H1 (cell line): ENCODE measurements at regions not wholly inside any gene's neighbourhood (a gene's known extent, or its start where the extent isn't known, plus 50 kb on each side); places are given as distances from the start of the nearest gene placed in this dataset.

ENCODE experiments used
- CTCF ChIA-PET: fragments of 300-600 bp; sonication (Branson Sonifier 250); formaldehyde crosslinking; loops from one replicate; lab custom pipeline; 2021; ENCODE audit not compliant: partially characterized antibody; lab: Charles Lee
- POLR2A ChIA-PET: fragments of 300-600 bp; sonication (Branson Sonifier 250); formaldehyde crosslinking; loops from one replicate; lab custom pipeline; 2021; ENCODE audit warnings: inconsistent platforms; ENCODE audit not compliant: partially characterized antibody; lab: Charles Lee
- DNase-seq, 2 experiments: peaks; one replicate each; pipeline versions ENCODE4 v3.0.0 to v3.0.0-alpha.2; 2010 to 2022; ENCODE audit warnings: low spot score in 2 of 2, low read depth in 1 of 2, mixed read lengths in 1 of 2
- FAIRE-seq: peaks from 2 replicates; lab custom pipeline; 2011; peaks lifted over from hg19 to GRCh38; lab: Jason Lieb, UNC
- H2AFZ ChIP-seq: 2 replicates; pipeline ENCODE4 v1.8.1; 2012; ENCODE audit warnings: low read length, inconsistent platforms
- H2AK5ac ChIP-seq: 2 replicates; pipeline ENCODE4 v1.6.1; 2013; ENCODE audit warnings: low read depth, low read length
- H2BK120ac ChIP-seq: replicated peaks from 2 replicates; pipeline ENCODE3; 2013; ENCODE audit warnings: low read depth, low read length, inconsistent platforms
- H2BK12ac ChIP-seq: 2 replicates; pipeline ENCODE4 v1.6.1; 2013; ENCODE audit warnings: low read depth, low read length
- H2BK15ac ChIP-seq: 2 replicates; pipeline ENCODE4 v1.6.1; 2013; ENCODE audit warnings: low read length
- H2BK20ac ChIP-seq: 2 replicates; pipeline ENCODE4 v1.6.1; 2013; ENCODE audit warnings: low read length
- H2BK5ac ChIP-seq: 2 replicates; pipeline ENCODE4 v1.6.1; 2013; ENCODE audit warnings: low read depth, low read length
- H3K14ac ChIP-seq: 2 replicates; pipeline ENCODE4 v1.6.1; 2013; ENCODE audit warnings: inconsistent platforms; ENCODE audit not compliant: insufficient read length
- H3K18ac ChIP-seq: 2 replicates; pipeline ENCODE4 v1.6.1; 2013; ENCODE audit warnings: low read length; ENCODE audit errors: extremely low read depth
- H3K23ac ChIP-seq: 2 replicates; pipeline ENCODE4 v1.6.1; 2013; ENCODE audit warnings: inconsistent platforms; ENCODE audit not compliant: insufficient read length
- H3K23me2 ChIP-seq: 2 replicates; pipeline ENCODE4 v1.6.1; 2013; ENCODE audit warnings: low read depth, low read length
- H3K27ac ChIP-seq: 2 replicates; pipeline ENCODE4 v1.6.1; 2011; ENCODE audit warnings: low read depth, low read length, inconsistent platforms
- H3K27me3 ChIP-seq, 4 experiments: replicated peaks in 1 of 4; 1 replicate in 1 of 4; 2 replicates in 3 of 4; pipeline versions ENCODE4 v1.6.1 to v1.8.1; 2011 to 2013; ENCODE audit warnings: low read length in 3 of 4, mild to moderate bottlenecking in 3 of 4, inconsistent platforms in 2 of 4, mixed read lengths in 2 of 4, moderate library complexity in 1 of 4; ENCODE audit not compliant: control insufficient read depth in 3 of 4, insufficient read depth in 3 of 4; ENCODE audit errors: extremely low read depth in 1 of 4
- H3K36me3 ChIP-seq, 4 experiments: 2 replicates each; pipeline versions ENCODE4 v1.6.1 to v1.8.1; 2011 to 2013; ENCODE audit warnings: mild to moderate bottlenecking in 4 of 4, low read length in 3 of 4, moderate library complexity in 2 of 4, control low read depth in 1 of 4, inconsistent platforms in 1 of 4; ENCODE audit not compliant: insufficient read depth in 4 of 4, control insufficient read depth in 2 of 4
- H3K4ac ChIP-seq: replicated peaks from 2 replicates; pipeline ENCODE3; 2013; ENCODE audit warnings: low read length, low read depth, mixed read lengths, inconsistent platforms; ENCODE audit not compliant: insufficient read length
- H3K4me1 ChIP-seq, 4 experiments: replicated peaks in 1 of 4; 1 replicate in 1 of 4; 2 replicates in 3 of 4; pipeline versions ENCODE4 v1.6.1 to v1.8.1; 2011 to 2013; ENCODE audit warnings: low read length in 3 of 4, inconsistent platforms in 2 of 4, mixed read lengths in 1 of 4; ENCODE audit not compliant: insufficient read depth in 4 of 4, control insufficient read depth in 3 of 4
- H3K4me2 ChIP-seq, 2 experiments: 2 replicates each; pipeline versions ENCODE4 v1.6.1 to v1.8.1; 2011 to 2013; ENCODE audit warnings: low read depth in 2 of 2, low read length in 2 of 2, control low read depth in 1 of 2, inconsistent platforms in 1 of 2, mild to moderate bottlenecking in 1 of 2; ENCODE audit not compliant: insufficient read depth in 1 of 2
- H3K4me3 ChIP-seq, 4 experiments: fragments of 200-600, 300-600 bp in 1 of 4; sonication (generic), shearing (Covaris generic), sonication (Bioruptor Twin) in 1 of 4; 2 replicates each; pipeline versions ENCODE4 v1.5.1 to v1.8.1; 2011 to 2016; ENCODE audit warnings: low read length in 4 of 4, low read depth in 3 of 4, control low read depth in 2 of 4, inconsistent platforms in 2 of 4, mild to moderate bottlenecking in 2 of 4, mixed read lengths in 1 of 4, moderate library complexity in 1 of 4; ENCODE audit not compliant: insufficient read depth in 2 of 4; ENCODE audit errors: extremely low read depth in 1 of 4
- H3K56ac ChIP-seq: replicated peaks from 2 replicates; pipeline ENCODE3; 2013; ENCODE audit warnings: low read depth, mild to moderate bottlenecking, mixed read lengths, low read length, inconsistent platforms; ENCODE audit not compliant: insufficient read length
- H3K79me1 ChIP-seq: 2 replicates; pipeline ENCODE4 v1.6.1; 2013; ENCODE audit warnings: low read depth, low read length, control low read depth
- H3K79me2 ChIP-seq, 2 experiments: 2 replicates each; pipeline versions ENCODE4 v1.6.1 to v1.8.1; 2012 to 2013; ENCODE audit warnings: low read length in 2 of 2, mild to moderate bottlenecking in 2 of 2, inconsistent platforms in 1 of 2; ENCODE audit not compliant: insufficient read depth in 2 of 2, control insufficient read depth in 1 of 2
- H3K9ac ChIP-seq, 4 experiments: replicated peaks in 1 of 4; 1 replicate in 1 of 4; 2 replicates in 3 of 4; pipeline versions ENCODE4 v1.6.1 to v1.8.1; 2011 to 2013; ENCODE audit warnings: low read depth in 3 of 4, low read length in 3 of 4, control low read depth in 2 of 4, mild to moderate bottlenecking in 2 of 4, moderate library complexity in 2 of 4, inconsistent platforms in 1 of 4; ENCODE audit errors: extremely low read depth in 1 of 4
- H3K9me3 ChIP-seq, 2 experiments: 2 replicates each; pipeline versions ENCODE4 v1.6.1 to v1.8.1; 2012 to 2013; ENCODE audit warnings: mild to moderate bottlenecking in 2 of 2, moderate library complexity in 2 of 2, control low read depth in 1 of 2, inconsistent platforms in 1 of 2, low read depth in 1 of 2, low read length in 1 of 2, mixed read lengths in 1 of 2; ENCODE audit not compliant: insufficient read depth in 2 of 2
- H4K20me1 ChIP-seq, 2 experiments: replicated peaks in 1 of 2; 2 replicates each; pipeline versions ENCODE3 to v1.8.1; 2011 to 2013; ENCODE audit warnings: inconsistent platforms in 2 of 2, low read length in 2 of 2, mild to moderate bottlenecking in 1 of 2; ENCODE audit not compliant: insufficient read depth in 2 of 2, control insufficient read depth in 1 of 2
- H4K5ac ChIP-seq: 2 replicates; pipeline ENCODE4 v1.6.1; 2013; ENCODE audit warnings: low read length, low read depth, mixed read lengths, inconsistent platforms; ENCODE audit not compliant: insufficient read length
- H4K8ac ChIP-seq: 2 replicates; pipeline ENCODE4 v1.8.0; 2013; ENCODE audit warnings: mild to moderate bottlenecking, moderate library complexity, low read length, inconsistent platforms; ENCODE audit not compliant: insufficient read depth; ENCODE audit errors: extremely low read depth
- H4K91ac ChIP-seq: replicated peaks from 2 replicates; pipeline ENCODE3; 2013; ENCODE audit warnings: low read length, mixed read lengths, inconsistent platforms; ENCODE audit not compliant: insufficient read length
- BACH1 ChIP-seq: IDR thresholded peaks from 2 replicates; pipeline ENCODE4 v1.6.1; 2012; ENCODE audit warnings: low read length, improper control_type of control experiment
- BCL11A ChIP-seq, 2 experiments: IDR thresholded peaks; one replicate each; pipeline ENCODE4 v1.6.1; 2011; ENCODE audit warnings: low read depth in 2 of 2, low read length in 2 of 2, mild to moderate bottlenecking in 2 of 2
- BRCA1 ChIP-seq: IDR thresholded peaks from 2 replicates; pipeline ENCODE4 v1.6.1; 2012; ENCODE audit warnings: low read depth, low read length, improper control_type of control experiment
- CREB1 ChIP-seq: IDR thresholded peaks from 2 replicates; pipeline ENCODE4 v1.6.1; 2012; ENCODE audit warnings: inconsistent platforms
- MAX ChIP-seq: IDR thresholded peaks from 2 replicates; pipeline ENCODE4 v1.6.1; 2012; ENCODE audit warnings: inconsistent platforms
- PHF8 ChIP-seq: fragments of 200-600 bp; sonication (generic); conservative IDR thresholded peaks from 2 replicates; pipeline ENCODE4 v1.7.1; 2012; ENCODE audit warnings: low read depth, mild to moderate bottlenecking, inconsistent platforms, low read length, moderate library complexity
- RBBP5 ChIP-seq: IDR thresholded peaks from 2 replicates; pipeline ENCODE4 v1.7.1; 2012; ENCODE audit warnings: low read depth, mild to moderate bottlenecking, inconsistent platforms, low read length, moderate library complexity, borderline replicate concordance
- RFX5 ChIP-seq: IDR thresholded peaks from 2 replicates; pipeline ENCODE4 v1.6.1; 2011; ENCODE audit warnings: low read depth, low read length, improper control_type of control experiment, borderline replicate concordance
- SIRT6 ChIP-seq: IDR thresholded peaks from one replicate; pipeline ENCODE4 v1.7.1; 2012; ENCODE audit warnings: low read length, inconsistent platforms
- SP1 ChIP-seq: IDR thresholded peaks from 2 replicates; pipeline ENCODE4 v1.6.1; 2011; ENCODE audit warnings: low read depth, low read length
- SRF ChIP-seq: IDR thresholded peaks from 2 replicates; pipeline ENCODE4 v1.6.1; 2011; ENCODE audit warnings: mild to moderate bottlenecking, low read depth, low read length, moderate library complexity
- SUZ12 ChIP-seq: fragments of 200-600 bp; sonication (generic); IDR thresholded peaks from 2 replicates; pipeline ENCODE4 v1.6.1; 2012; ENCODE audit warnings: mild to moderate bottlenecking, inconsistent platforms, low read length, moderate library complexity, mixed read lengths
- TCF12 ChIP-seq: IDR thresholded peaks from 2 replicates; pipeline ENCODE4 v1.6.1; 2011; ENCODE audit warnings: low read depth, mild to moderate bottlenecking, low read length
- TEAD4 ChIP-seq: IDR thresholded peaks from 2 replicates; pipeline ENCODE4 v1.6.1; 2012; ENCODE audit warnings: low read depth, low read length, inconsistent platforms, mixed read lengths
- YY1 ChIP-seq: IDR thresholded peaks from 2 replicates; pipeline ENCODE4 v1.6.1; 2011; ENCODE audit warnings: low read depth, mild to moderate bottlenecking, low read length
- WGBS, 2 experiments: shearing (Covaris generic) in 1 of 2; methylation state at CpG; one replicate each; pipeline versions ENCODE4 v1.1.6 to v1.1.7; 2013 to 2015; ENCODE audit warnings: low lambda C conversion rate in 2 of 2, mixed read lengths in 2 of 2, inconsistent platforms in 1 of 2, low coverage in 1 of 2, missing lambda C conversion rate in 1 of 2; ENCODE audit not compliant: insufficient replicate concordance in 2 of 2, insufficient coverage in 1 of 2, insufficient read length in 1 of 2; ENCODE audit errors: extremely low coverage in 1 of 2, missing lambda C conversion rate in 1 of 2; 5-methylcytosine and 5-hydroxymethylcytosine counted together

- WGBS, 2 experiments: 83% methylated on average over 9 of the region's 12 CpGs; no CpG with 5 or more reads in 1 of the 2 experiments
- Histone ChIP-seq H3K4ac (no peak overlapping the region), H3K79me1 (no peaks in the 10 kb centered on the region), H3K4me2 (no peak overlapping the region), H4K8ac (no peak overlapping the region), H3K36me3 (no peaks in the 10 kb centered on the region), H3K27me3 (no peaks in the 10 kb centered on the region), H3K14ac (no peak overlapping the region), H3K56ac (no peak overlapping the region), H2BK120ac (no peak overlapping the region), H3K9me3 (no peaks in the 10 kb centered on the region)
- CTCF ChIA-PET: no interaction called here
- DNase-seq (no peak), FAIRE-seq (no peak)
- no peak for TF ChIP-seq SRF
- no peak for TF ChIP-seq PHF8
- TF ChIP-seq YY1: no peak
- TF ChIP-seq SIRT6: no peak
- TF ChIP-seq TEAD4: no peak
- no peak for TF ChIP-seq RBBP5
- TF ChIP-seq SP1: no peak
- TF ChIP-seq MAX: no peak
- TF ChIP-seq SUZ12: no peak
- TF ChIP-seq TCF12: no peak
- TF ChIP-seq CREB1: no peak
- TF ChIP-seq BCL11A (IDR thresholded peaks at IDR 0.05; ENCODE audit: low read depth in 2 of 2, low read length in 2 of 2): no peak
- no peak for TF ChIP-seq BACH1
- no peak for TF ChIP-seq RFX5
- TF ChIP-seq BRCA1: no peak
- TF ChIP-seq, all 59 proteins: peak for 0
- Histone ChIP-seq H3K27ac (no peak overlapping the region), H3K79me2 (no peaks in the 10 kb centered on the region), H2AFZ (no peak overlapping the region), H2AK5ac (no peak overlapping the region), H3K4me3 (no peak overlapping the region), H2BK12ac (no peak overlapping the region), H2BK5ac (no peak overlapping the region), H2BK20ac (no peak overlapping the region), H4K91ac (no peak overlapping the region), H2BK15ac (no peak overlapping the region), H3K23ac (no peak overlapping the region), H3K4me1 (peaks cover 0 to 13% (median 2%) of the 10 kb centered on the region in 4 experiments; a peak in 6 of 7 replicates), H4K20me1 (no peaks in the 10 kb centered on the region), H3K9ac (no peak overlapping the region), H3K23me2 (no peaks in the 10 kb centered on the region), H4K5ac (no peak overlapping the region), H3K18ac (no peak overlapping the region)
- POLR2A ChIA-PET: no interaction called here
Observed at GRCh38 chr5:117093653-117094052, 519.0 kb upstream of the SEMA6A start.
